Thymus (tissue), 11 donors: ENCODE measurements at regions not wholly inside any gene's neighbourhood (a gene's known extent, or its start where the extent isn't known, plus 50 kb on each side); places are given as distances from the start of the nearest gene placed in this dataset.

Experiments
- DNase-seq, 9 donors: peaks; one replicate each; pipeline ENCODE4 v3.0.0-alpha.2; 2013; ENCODE audit warnings: low spot score in 9 of 9, low read depth in 6 of 9, missing footprints in 1 of 9
- H3K27ac ChIP-seq, 2 donors: one replicate each; pipeline ENCODE4 v1.5.1; 2013; ENCODE audit warnings: control low read depth in 1 of 2, low read depth in 1 of 2, low read length in 1 of 2, mild to moderate bottlenecking in 1 of 2, moderate library complexity in 1 of 2
- H3K27me3 ChIP-seq, 2 donors: one replicate each; pipeline ENCODE4 v1.5.1; 2013; ENCODE audit warnings: low read length in 1 of 2; ENCODE audit not compliant: control insufficient read depth in 2 of 2, insufficient read depth in 1 of 2
- H3K36me3 ChIP-seq, 2 donors: one replicate each; pipeline ENCODE4 v1.5.1; 2013; ENCODE audit warnings: low read length in 1 of 2, mild to moderate bottlenecking in 1 of 2, moderate library complexity in 1 of 2; ENCODE audit not compliant: control insufficient read depth in 2 of 2, insufficient read depth in 2 of 2
- H3K4me1 ChIP-seq, 2 donors: one replicate each; pipeline ENCODE4 v1.5.1; 2013; ENCODE audit warnings: low read length in 2 of 2; ENCODE audit not compliant: control insufficient read depth in 2 of 2, insufficient read depth in 2 of 2
- H3K4me3 ChIP-seq, 2 donors: one replicate each; pipeline ENCODE4 v1.5.1; 2013; ENCODE audit warnings: low read length in 2 of 2, control low read depth in 1 of 2, mild to moderate bottlenecking in 1 of 2
- H3K9me3 ChIP-seq, 2 donors: one replicate each; pipeline ENCODE4 v1.5.1; 2013; ENCODE audit warnings: low read length in 1 of 2, mild to moderate bottlenecking in 1 of 2; ENCODE audit not compliant: control insufficient read depth in 2 of 2, insufficient read depth in 1 of 2
- WGBS: extraction: QIAGEN DNeasy Blood & Tissue Kit; methylation state at CpG from one replicate; pipeline ENCODE4 v1.1.7; 2013; 5-methylcytosine and 5-hydroxymethylcytosine counted together
- donor health status: healthy.

GRCh38 chr10:78916227-78916626, 152.5 kb upstream of the ZMIZ1 start:
- 98% methylated on average over 7 of the region's 7 CpGs for WGBS
- Histone ChIP-seq H3K9me3 (no peaks in the 10 kb centered on the region), H3K27ac (no peak overlapping the region), H3K27me3 (peaks cover 0 to 2% of the 10 kb centered on the region in 2 donors), H3K36me3 (no peaks in the 10 kb centered on the region), H3K4me3 (no peak overlapping the region), H3K4me1 (no peaks in the 10 kb centered on the region)
- DNase-seq, result no peak

GRCh38 chr10:78919181-78919966, 149.4 kb upstream of the ZMIZ1 start:
- Histone ChIP-seq H3K4me1 (no peaks in the 10 kb centered on the region), H3K36me3 (no peaks in the 10 kb centered on the region), H3K27me3 (peaks cover 0 to 2% of the 10 kb centered on the region in 2 donors), H3K9me3 (no peaks in the 10 kb centered on the region), H3K27ac (no peak overlapping the region), H3K4me3 (no peak overlapping the region)
- DNase-seq, result no peak
- WGBS, result 96% methylated on average over 7 of the region's 7 CpGs

GRCh38 chr10:78920011-78920410, 148.8 kb upstream of the ZMIZ1 start:
- WGBS, result 90% methylated on average over 2 of the region's 2 CpGs
- Histone ChIP-seq H3K4me1 (no peaks in the 10 kb centered on the region), H3K27me3 (peaks cover 0 to 2% of the 10 kb centered on the region in 2 donors), H3K4me3 (no peak overlapping the region), H3K9me3 (no peaks in the 10 kb centered on the region), H3K36me3 (no peaks in the 10 kb centered on the region), H3K27ac (no peak overlapping the region)
- DNase-seq, result no peak

- 95% methylated on average over 3 of the region's 3 CpGs for WGBS
- no peaks in the 10 kb centered on the region for H3K9me3 ChIP-seq
Observed at GRCh38 chr10:78921895-78922294, 146.9 kb upstream of the ZMIZ1 start.

GRCh38 chr10:78923647-78924318, 145.0 kb upstream of the ZMIZ1 start:
- no peaks in the 10 kb centered on the region for H3K4me1 ChIP-seq
- 96% methylated on average over 15 of the region's 15 CpGs for WGBS
- no peaks in the 10 kb centered on the region for H3K36me3 ChIP-seq
- H3K27me3 ChIP-seq, result peaks cover 0 to 3% of the 10 kb centered on the region in 2 donors
- no peak overlapping the region for H3K4me3 ChIP-seq
- H3K27ac ChIP-seq, result no peak overlapping the region
- no peaks in the 10 kb centered on the region for H3K9me3 ChIP-seq
- no peak for DNase-seq

More at GRCh38 chr10:78921895-78922294, 146.9 kb upstream of the ZMIZ1 start:
- Histone ChIP-seq H3K4me1 (no peaks in the 10 kb centered on the region), H3K27me3 (no peaks in the 10 kb centered on the region), H3K27ac (no peak overlapping the region), H3K4me3 (no peak overlapping the region), H3K36me3 (no peaks in the 10 kb centered on the region)
- DNase-seq, result no peak

- H3K9me3 ChIP-seq, result no peaks in the 10 kb centered on the region
- H3K27ac ChIP-seq, result no peak overlapping the region
- 92% methylated on average over 7 of the region's 7 CpGs for WGBS
- DNase-seq, result no peak
- peaks cover 0 to 3% of the 10 kb centered on the region in 2 donors for H3K27me3 ChIP-seq
- H3K4me3 ChIP-seq, result no peak overlapping the region
- no peaks in the 10 kb centered on the region for H3K36me3 ChIP-seq
- no peaks in the 10 kb centered on the region for H3K4me1 ChIP-seq
Observed at GRCh38 chr10:78924319-78925003, 144.3 kb upstream of the ZMIZ1 start.

GRCh38 chr10:78925275-78925674, 143.5 kb upstream of the ZMIZ1 start:
- Histone ChIP-seq H3K27ac (no peak overlapping the region), H3K27me3 (peaks cover 0 to 3% of the 10 kb centered on the region in 2 donors), H3K4me1 (no peaks in the 10 kb centered on the region), H3K9me3 (no peaks in the 10 kb centered on the region), H3K36me3 (no peaks in the 10 kb centered on the region), H3K4me3 (no peak overlapping the region)
- WGBS, result 96% methylated on average over 6 of the region's 6 CpGs
- no peak for DNase-seq

- no peak overlapping the region for H3K4me3 ChIP-seq
- H3K9me3 ChIP-seq, result no peaks in the 10 kb centered on the region
- H3K36me3 ChIP-seq, result no peaks in the 10 kb centered on the region
- 92% methylated on average over 6 of the region's 6 CpGs for WGBS
- no peak overlapping the region for H3K27ac ChIP-seq
- no peak for DNase-seq
- no peaks in the 10 kb centered on the region for H3K4me1 ChIP-seq
- peaks cover 0 to 3% of the 10 kb centered on the region in 2 donors for H3K27me3 ChIP-seq
Observed at GRCh38 chr10:78925800-78926319, 142.9 kb upstream of the ZMIZ1 start.
